ENCODE measurements at regions not wholly inside any gene's neighbourhood (a gene's known extent, or its start where the extent isn't known, plus 50 kb on each side); places are given as distances from the start of the nearest gene placed in this dataset.

GRCh38 chr22:49272546-49273125, 555.0 kb downstream of the BRD1 start:
- no peaks in the 10 kb centered on the region for H3K9me3 ChIP-seq (ENCODE audit: control insufficient read depth, insufficient read depth, low read depth, low read length)
- no peaks in the 10 kb centered on the region; the same call in 1 of the 2 replicates for H3K36me3 ChIP-seq (ENCODE audit: control insufficient read depth, insufficient read depth, low read length)
- no peak overlapping the region for H3K27ac ChIP-seq (ENCODE audit: low read length)
- ChIA-PET CTCF (no interaction called here), POLR2A (no interaction called here)
- H3K4me3 ChIP-seq (ENCODE audit: low read depth in 2 of 2, low read length in 2 of 2) = no peak overlapping the region
- intact Hi-C loops (cut with micrococcal nuclease; ENCODE audit: unreplicated experiment) (no loop called here), in situ Hi-C loops (cut with HindIII; ENCODE audit: low pct_unique_long_range_greater_than_20kb, low sequenced_read_pairs) (no loop called here)
- H3K27me3 ChIP-seq (ENCODE audit: control insufficient read depth, insufficient read depth, low read length) = no peaks in the 10 kb centered on the region
- no peak for ATAC-seq
- no peaks in the 10 kb centered on the region for H3K4me1 ChIP-seq (ENCODE audit: control insufficient read depth, insufficient read depth, low read length)
- TF ChIP-seq SIN3A (IDR thresholded peaks at IDR 0.05; ENCODE audit: borderline replicate concordance, insufficient read depth, low read depth, low read length) = no peak
- TF ChIP-seq, protein P1, sequence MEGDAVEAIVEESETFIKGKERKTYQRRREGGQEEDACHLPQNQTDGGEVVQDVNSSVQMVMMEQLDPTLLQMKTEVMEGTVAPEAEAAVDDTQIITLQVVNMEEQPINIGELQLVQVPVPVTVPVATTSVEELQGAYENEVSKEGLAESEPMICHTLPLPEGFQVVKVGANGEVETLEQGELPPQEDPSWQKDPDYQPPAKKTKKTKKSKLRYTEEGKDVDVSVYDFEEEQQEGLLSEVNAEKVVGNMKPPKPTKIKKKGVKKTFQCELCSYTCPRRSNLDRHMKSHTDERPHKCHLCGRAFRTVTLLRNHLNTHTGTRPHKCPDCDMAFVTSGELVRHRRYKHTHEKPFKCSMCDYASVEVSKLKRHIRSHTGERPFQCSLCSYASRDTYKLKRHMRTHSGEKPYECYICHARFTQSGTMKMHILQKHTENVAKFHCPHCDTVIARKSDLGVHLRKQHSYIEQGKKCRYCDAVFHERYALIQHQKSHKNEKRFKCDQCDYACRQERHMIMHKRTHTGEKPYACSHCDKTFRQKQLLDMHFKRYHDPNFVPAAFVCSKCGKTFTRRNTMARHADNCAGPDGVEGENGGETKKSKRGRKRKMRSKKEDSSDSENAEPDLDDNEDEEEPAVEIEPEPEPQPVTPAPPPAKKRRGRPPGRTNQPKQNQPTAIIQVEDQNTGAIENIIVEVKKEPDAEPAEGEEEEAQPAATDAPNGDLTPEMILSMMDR (IDR thresholded peaks at IDR 0.05) = no peak
- no peak for TF ChIP-seq TCF7L2 (IDR thresholded peaks at IDR 0.05; ENCODE audit: low read depth, low read length)
- TF ChIP-seq POLR2AphosphoS5 (IDR thresholded peaks at IDR 0.05; ENCODE audit: low read depth, low read length) = no peak
- no peak for TF ChIP-seq REST (IDR thresholded peaks at IDR 0.05; ENCODE audit: insufficient read depth in 1 of 2, low read depth in 2 of 2, low read length in 1 of 2)
- no TSS peak for BruUV-seq (replicated peaks)
- DNase-seq (ENCODE audit: low read depth, low spot score) = no peak

GRCh38 chr22:49271831-49272230, 555.8 kb downstream of the BRD1 start:
- Histone ChIP-seq H3K36me3 (ENCODE audit: control insufficient read depth, insufficient read depth, low read length) (no peaks in the 10 kb centered on the region; the same call in 1 of the 2 replicates), H3K4me1 (ENCODE audit: control insufficient read depth, insufficient read depth, low read length) (no peaks in the 10 kb centered on the region), H3K27ac (ENCODE audit: low read length) (no peak overlapping the region), H3K9me3 (ENCODE audit: control insufficient read depth, insufficient read depth, low read depth, low read length) (no peaks in the 10 kb centered on the region), H3K27me3 (ENCODE audit: control insufficient read depth, insufficient read depth, low read length) (no peaks in the 10 kb centered on the region), H3K4me3 (ENCODE audit: low read depth in 2 of 2, low read length in 2 of 2) (no peak overlapping the region)
- BruUV-seq (replicated peaks) = no TSS peak
- TF ChIP-seq REST (IDR thresholded peaks at IDR 0.05; ENCODE audit: insufficient read depth in 1 of 2, low read depth in 2 of 2, low read length in 1 of 2) = no peak
- TF ChIP-seq TCF7L2 (IDR thresholded peaks at IDR 0.05; ENCODE audit: low read depth, low read length) = no peak
- TF ChIP-seq, protein P1 (IDR thresholded peaks at IDR 0.05) = no peak
- TF ChIP-seq POLR2AphosphoS5 (IDR thresholded peaks at IDR 0.05; ENCODE audit: low read depth, low read length) = no peak
- TF ChIP-seq SIN3A (IDR thresholded peaks at IDR 0.05; ENCODE audit: borderline replicate concordance, insufficient read depth, low read depth, low read length) = no peak
- CTCF ChIA-PET = no interaction called here
- DNase-seq (ENCODE audit: low read depth, low spot score) (no peak), ATAC-seq (no peak)
- in situ Hi-C loops (cut with HindIII; ENCODE audit: low pct_unique_long_range_greater_than_20kb, low sequenced_read_pairs) = no loop called here
- POLR2A ChIA-PET = no interaction called here
- intact Hi-C loops (cut with micrococcal nuclease; ENCODE audit: unreplicated experiment) = no loop called here

All from Panc1 (cell line).